ENCODE measurements at regions not wholly inside any gene's neighbourhood (a gene's known extent, or its start where the extent isn't known, plus 50 kb on each side); places are given as distances from the start of the nearest gene placed in this dataset.

DNA sequence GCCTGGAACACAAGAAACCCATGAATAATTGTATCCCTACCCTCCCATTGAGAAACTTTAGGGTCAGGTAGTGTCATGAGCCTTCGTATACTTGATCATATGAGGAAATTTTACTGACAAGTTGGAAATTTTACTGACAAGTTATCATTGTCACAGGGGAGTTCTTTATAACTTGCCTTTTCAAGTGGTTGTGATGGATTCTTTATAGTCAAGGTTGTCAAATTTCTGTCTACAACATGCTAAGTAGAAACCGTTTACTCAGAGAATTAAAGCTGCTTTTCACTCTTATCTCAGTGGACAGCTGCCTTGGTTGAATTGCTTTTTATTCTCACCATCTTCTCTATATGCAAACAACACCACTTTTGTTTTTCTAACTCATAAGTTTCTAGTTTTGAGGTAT is 1286.4 kb downstream of the EPHA7 start:
- TF ChIP-seq, protein P1, sequence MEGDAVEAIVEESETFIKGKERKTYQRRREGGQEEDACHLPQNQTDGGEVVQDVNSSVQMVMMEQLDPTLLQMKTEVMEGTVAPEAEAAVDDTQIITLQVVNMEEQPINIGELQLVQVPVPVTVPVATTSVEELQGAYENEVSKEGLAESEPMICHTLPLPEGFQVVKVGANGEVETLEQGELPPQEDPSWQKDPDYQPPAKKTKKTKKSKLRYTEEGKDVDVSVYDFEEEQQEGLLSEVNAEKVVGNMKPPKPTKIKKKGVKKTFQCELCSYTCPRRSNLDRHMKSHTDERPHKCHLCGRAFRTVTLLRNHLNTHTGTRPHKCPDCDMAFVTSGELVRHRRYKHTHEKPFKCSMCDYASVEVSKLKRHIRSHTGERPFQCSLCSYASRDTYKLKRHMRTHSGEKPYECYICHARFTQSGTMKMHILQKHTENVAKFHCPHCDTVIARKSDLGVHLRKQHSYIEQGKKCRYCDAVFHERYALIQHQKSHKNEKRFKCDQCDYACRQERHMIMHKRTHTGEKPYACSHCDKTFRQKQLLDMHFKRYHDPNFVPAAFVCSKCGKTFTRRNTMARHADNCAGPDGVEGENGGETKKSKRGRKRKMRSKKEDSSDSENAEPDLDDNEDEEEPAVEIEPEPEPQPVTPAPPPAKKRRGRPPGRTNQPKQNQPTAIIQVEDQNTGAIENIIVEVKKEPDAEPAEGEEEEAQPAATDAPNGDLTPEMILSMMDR (IDR thresholded peaks at IDR 0.05; ENCODE audit: borderline replicate concordance, insufficient read depth, low read depth, low read length) = no peak
- no peak overlapping the region for H3K4me3 ChIP-seq (ENCODE audit: low read depth, low read length)

DNA sequence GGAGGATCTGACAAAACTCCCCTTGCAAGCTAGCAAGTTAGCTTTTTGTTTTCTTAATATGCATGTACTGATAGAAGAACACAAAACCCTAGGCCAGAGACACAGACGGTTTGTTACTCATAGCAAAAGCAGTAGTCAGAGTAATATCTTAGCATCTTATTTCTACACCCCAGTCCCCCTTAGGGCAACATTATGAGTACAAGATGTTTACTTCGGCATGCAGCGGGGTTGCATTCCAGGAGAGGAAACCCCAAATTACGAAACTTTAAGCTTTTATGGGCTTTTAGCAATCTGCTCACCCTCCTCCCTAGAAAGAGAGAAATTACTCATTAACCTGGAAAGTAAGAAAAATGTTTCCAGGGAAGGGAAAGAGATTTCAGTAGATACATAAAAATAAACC is 1286.9 kb downstream of the EPHA7 start:
- no peak overlapping the region for H3K4me3 ChIP-seq (ENCODE audit: low read depth, low read length)
- TF ChIP-seq, protein P1 (IDR thresholded peaks at IDR 0.05; ENCODE audit: borderline replicate concordance, insufficient read depth, low read depth, low read length) = no peak

DNA sequence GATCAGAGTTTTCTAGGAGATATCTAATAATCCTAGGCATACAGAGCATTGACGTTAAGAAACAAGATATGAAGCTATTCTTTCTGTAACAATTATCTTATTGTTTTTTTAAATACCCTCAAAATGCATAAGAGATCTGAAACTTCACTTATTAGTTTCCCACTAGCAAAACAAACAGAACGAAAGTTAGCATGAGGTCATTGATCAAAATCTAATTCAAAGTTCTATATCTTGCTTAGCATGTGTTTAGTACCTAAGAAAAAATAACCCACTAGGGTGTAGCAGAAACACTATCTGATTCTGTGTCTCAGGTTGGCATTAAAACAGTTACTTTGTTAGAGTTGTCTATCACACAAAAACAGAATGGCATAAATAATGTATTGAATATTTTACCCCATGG is 1288.4 kb downstream of the EPHA7 start:
- TF ChIP-seq, protein P1 (IDR thresholded peaks at IDR 0.05; ENCODE audit: borderline replicate concordance, insufficient read depth, low read depth, low read length) = no peak
- H3K4me3 ChIP-seq (ENCODE audit: low read depth, low read length) = no peak overlapping the region

DNA sequence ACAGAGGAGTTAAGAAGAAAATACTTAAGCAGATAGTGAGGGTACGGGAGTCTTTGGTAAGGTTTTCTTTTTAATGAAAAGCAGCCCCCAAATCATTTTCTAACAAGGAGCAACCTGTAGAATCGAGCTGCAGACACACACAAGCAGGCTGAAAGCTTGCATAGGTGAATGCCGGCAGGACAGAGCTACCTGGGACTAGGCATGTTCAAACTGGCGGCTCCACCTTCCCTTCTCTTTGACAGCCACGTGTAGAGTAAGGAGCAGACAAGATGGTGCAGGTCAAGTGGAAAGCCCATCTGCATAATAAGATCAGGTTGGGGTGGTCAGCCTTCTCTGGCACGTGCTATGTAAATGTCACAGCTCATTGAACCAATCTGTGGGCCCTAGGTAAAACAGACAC is 1292.4 kb downstream of the EPHA7 start:
- H3K4me3 ChIP-seq (ENCODE audit: low read depth, low read length) = no peak overlapping the region
- TF ChIP-seq, protein P1 (IDR thresholded peaks at IDR 0.05; ENCODE audit: borderline replicate concordance, insufficient read depth, low read depth, low read length) = no peak

DNA sequence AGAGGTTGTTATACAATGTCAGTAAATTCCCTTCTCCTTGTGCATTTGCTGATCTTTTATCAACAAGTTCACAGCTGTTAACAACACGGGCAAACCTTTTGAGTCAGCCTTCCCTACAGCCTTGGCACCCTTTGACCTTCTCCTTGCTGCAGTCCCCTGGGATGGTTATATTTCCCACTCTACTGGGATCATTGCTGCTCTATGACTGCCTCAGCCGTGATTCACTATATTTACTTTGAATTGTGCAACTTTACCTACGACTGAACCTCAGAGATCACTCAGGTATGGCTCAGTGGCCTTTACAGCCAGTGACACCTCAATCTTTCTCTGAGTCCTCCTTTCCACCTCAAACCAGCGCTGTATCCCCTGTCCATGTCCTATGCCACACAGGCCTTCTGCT is 1293.3 kb downstream of the EPHA7 start:
- TF ChIP-seq, protein P1 (IDR thresholded peaks at IDR 0.05; ENCODE audit: borderline replicate concordance, insufficient read depth, low read depth, low read length) = no peak
- no peak overlapping the region for H3K4me3 ChIP-seq (ENCODE audit: low read depth, low read length)

DNA sequence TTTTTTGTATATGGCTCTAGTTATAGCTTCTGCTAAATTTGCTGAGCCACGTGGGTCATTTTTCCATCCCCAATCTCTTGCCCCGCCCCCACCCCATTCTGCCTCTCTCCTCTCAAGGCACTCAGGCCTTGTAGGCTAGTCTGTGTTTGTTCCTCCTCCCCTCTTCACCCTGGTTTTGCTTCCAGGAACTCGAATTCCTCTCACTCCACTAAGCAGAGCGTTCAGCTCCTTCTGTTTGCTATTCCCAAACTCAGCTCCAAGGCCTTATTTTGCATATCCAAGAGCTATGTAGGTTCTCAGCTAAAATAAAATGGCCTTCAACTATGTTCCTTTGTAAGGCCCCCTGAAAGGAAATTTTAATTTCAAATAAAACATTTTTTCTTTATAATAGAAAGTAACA is 1293.7 kb downstream of the EPHA7 start:
- no peak overlapping the region for H3K4me3 ChIP-seq (ENCODE audit: low read depth, low read length)
- TF ChIP-seq, protein P1 (IDR thresholded peaks at IDR 0.05; ENCODE audit: borderline replicate concordance, insufficient read depth, low read depth, low read length) = no peak

DNA sequence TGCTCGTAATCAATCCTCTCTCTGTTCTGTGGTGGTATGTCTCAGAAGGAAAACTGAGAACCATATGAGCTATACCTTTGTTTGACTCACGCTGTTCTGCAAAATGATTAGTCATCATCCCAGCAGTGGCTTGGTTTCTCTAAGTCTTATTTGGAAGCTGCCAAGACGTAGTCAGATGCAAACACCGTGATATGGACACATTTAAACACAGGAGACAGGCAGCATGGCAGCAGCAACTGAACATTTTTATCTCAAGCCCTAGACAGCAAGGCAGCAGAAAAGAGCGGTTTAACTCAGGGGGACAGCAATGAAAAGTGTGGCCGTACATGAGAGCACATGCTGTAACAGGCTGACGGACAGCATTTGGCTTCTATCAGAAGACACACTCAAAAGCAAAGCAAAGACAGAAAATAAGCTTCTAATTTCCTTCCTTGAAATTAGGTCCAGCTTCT is 1295.1 kb downstream of the EPHA7 start:
- no peak overlapping the region for H3K4me3 ChIP-seq (ENCODE audit: low read depth, low read length)
- TF ChIP-seq, protein P1 (IDR thresholded peaks at IDR 0.05; ENCODE audit: borderline replicate concordance, insufficient read depth, low read depth, low read length) = no peak

All from GM12875 (cell line).